CD14-positive monocyte (primary cell): ENCODE measurements at regions not wholly inside any gene's neighbourhood (a gene's known extent, or its start where the extent isn't known, plus 50 kb on each side); places are given as distances from the start of the nearest gene placed in this dataset.

Experiments
- DNase-seq, 3 donors: peaks; one replicate each; pipeline ENCODE4 v3.0.0-alpha.2; 2011 to 2022
- H2AFZ ChIP-seq: 2 replicates; pipeline ENCODE4 v1.6.0; 2012; ENCODE audit warnings: mild to moderate bottlenecking, low read depth, low read length, inconsistent platforms; ENCODE audit not compliant: insufficient read depth, poor library complexity, severe bottlenecking
- H3K27ac ChIP-seq, 2 donors: 1 replicate in 1 of 2; 2 replicates in 1 of 2; pipeline ENCODE4 v1.5.1; 2012 to 2013; ENCODE audit warnings: low read length in 2 of 2, control low read depth in 1 of 2, inconsistent platforms in 1 of 2, low read depth in 1 of 2, mild to moderate bottlenecking in 1 of 2
- H3K27me3 ChIP-seq, 2 donors: one replicate each; pipeline versions ENCODE4 v1.6.0 to v1.6.1; 2011 to 2013; ENCODE audit warnings: low read length in 2 of 2; ENCODE audit not compliant: control insufficient read depth in 2 of 2, insufficient read depth in 2 of 2
- H3K36me3 ChIP-seq, 2 donors: replicated peaks in 1 of 2; 1 replicate in 1 of 2; 2 replicates in 1 of 2; pipeline versions ENCODE4 v1.5.1 to v1.6.1; 2012 to 2013; ENCODE audit warnings: low read length in 2 of 2, control low read depth in 1 of 2, inconsistent platforms in 1 of 2, mild to moderate bottlenecking in 1 of 2; ENCODE audit not compliant: insufficient read depth in 2 of 2, control insufficient read depth in 1 of 2
- H3K4me1 ChIP-seq, 2 donors: 1 replicate in 1 of 2; 2 replicates in 1 of 2; pipeline versions ENCODE4 v1.5.1 to v1.6.1; 2012 to 2013; ENCODE audit warnings: low read length in 2 of 2, control low read depth in 1 of 2, inconsistent platforms in 1 of 2, mild to moderate bottlenecking in 1 of 2, moderate library complexity in 1 of 2; ENCODE audit not compliant: insufficient read depth in 2 of 2, control insufficient read depth in 1 of 2
- H3K4me2 ChIP-seq: replicated peaks from 2 replicates; pipeline ENCODE3; 2012; ENCODE audit warnings: low read length, moderate library complexity, mild to moderate bottlenecking; ENCODE audit not compliant: poor library complexity, severe bottlenecking; ENCODE audit errors: extremely low read depth
- H3K4me3 ChIP-seq, 3 experiments: fragments of 200-600 bp in 1 of 3; sonication (generic) in 1 of 3; replicated peaks in 1 of 3; 1 replicate in 2 of 3; 2 replicates in 1 of 3; pipeline ENCODE4 v1.5.1; 2011 to 2013; ENCODE audit warnings: low read length in 3 of 3, mild to moderate bottlenecking in 3 of 3, control low read depth in 2 of 3, low read depth in 2 of 3, inconsistent platforms in 1 of 3, moderate library complexity in 1 of 3
- H3K79me2 ChIP-seq: 2 replicates; pipeline ENCODE4 v1.6.0; 2012; ENCODE audit warnings: mild to moderate bottlenecking, control low read depth, inconsistent platforms, low read length, moderate library complexity; ENCODE audit not compliant: insufficient read depth
- H3K9ac ChIP-seq: 2 replicates; pipeline ENCODE4 v1.6.0; 2017; ENCODE audit warnings: low read length, mild to moderate bottlenecking; ENCODE audit not compliant: insufficient read depth, poor library complexity, severe bottlenecking
- H3K9me3 ChIP-seq, 2 donors: replicated peaks in 1 of 2; 1 replicate in 1 of 2; 2 replicates in 1 of 2; pipeline versions ENCODE4 v1.5.1 to v1.6.1; 2012 to 2013; ENCODE audit warnings: low read length in 2 of 2, control low read depth in 1 of 2; ENCODE audit not compliant: control insufficient read depth in 1 of 2, insufficient read depth in 1 of 2
- H4K20me1 ChIP-seq: 2 replicates; pipeline ENCODE4 v1.6.0; 2012; ENCODE audit warnings: mild to moderate bottlenecking, low read length, control low read depth, moderate library complexity; ENCODE audit not compliant: insufficient read depth
- H3K27ac Mint-ChIP-seq, 7 donors: one replicate each; pipeline ENCODE4 v1.8.0; 2020; ENCODE audit warnings: mild to moderate bottlenecking in 7 of 7, mixed read lengths in 7 of 7, moderate library complexity in 6 of 7, inconsistent platforms in 2 of 7
- H3K27me3 Mint-ChIP-seq, 3 donors: one replicate each; pipeline ENCODE4 v1.8.0; 2021 to 2022; ENCODE audit warnings: low read depth in 3 of 3, mild to moderate bottlenecking in 3 of 3, mixed read lengths in 3 of 3, moderate library complexity in 3 of 3, inconsistent platforms in 1 of 3
- H3K36me3 Mint-ChIP-seq, 2 donors: one replicate each; pipeline ENCODE4 v1.8.0; 2020; ENCODE audit warnings: mixed read lengths in 2 of 2, inconsistent platforms in 1 of 2, mild to moderate bottlenecking in 1 of 2
- H3K4me1 Mint-ChIP-seq: one replicate; pipeline ENCODE4 v1.8.0; 2020; ENCODE audit warnings: mild to moderate bottlenecking, mixed read lengths
- H3K4me3 Mint-ChIP-seq, 2 donors: one replicate each; pipeline ENCODE4 v1.8.0; 2020; ENCODE audit warnings: mild to moderate bottlenecking in 2 of 2, mixed read lengths in 2 of 2, moderate library complexity in 1 of 2
- H3K9me3 Mint-ChIP-seq, 7 donors: one replicate each; pipeline ENCODE4 v1.8.0; 2020 to 2022; ENCODE audit warnings: mixed read lengths in 7 of 7, mild to moderate bottlenecking in 6 of 7, moderate library complexity in 6 of 7, inconsistent platforms in 2 of 7
- WGBS: methylation state at CpG from one replicate; pipeline ENCODE4 v1.1.5; 2013; ENCODE audit warnings: missing lambda C conversion rate; ENCODE audit not compliant: insufficient coverage; 5-methylcytosine and 5-hydroxymethylcytosine counted together
- intact Hi-C, 2 donors: fragments of 100-400 bp; cut with micrococcal nuclease; formaldehyde crosslinking; loops; one replicate each; pipeline versions ENCODE4 v1.15.0 to v1.15.1; 2023
- TF ChIP-seq, protein P1 (sequence below): fragments of 200-600 bp; IDR thresholded peaks from one replicate; pipeline ENCODE4 v1.8.0; 2022; ENCODE audit warnings: antibody characterized with exemption, mild to moderate bottlenecking

GRCh38 chr16:6484935-6485334, 847.7 kb upstream of the RBFOX1 start:
- TF ChIP-seq, protein P1, sequence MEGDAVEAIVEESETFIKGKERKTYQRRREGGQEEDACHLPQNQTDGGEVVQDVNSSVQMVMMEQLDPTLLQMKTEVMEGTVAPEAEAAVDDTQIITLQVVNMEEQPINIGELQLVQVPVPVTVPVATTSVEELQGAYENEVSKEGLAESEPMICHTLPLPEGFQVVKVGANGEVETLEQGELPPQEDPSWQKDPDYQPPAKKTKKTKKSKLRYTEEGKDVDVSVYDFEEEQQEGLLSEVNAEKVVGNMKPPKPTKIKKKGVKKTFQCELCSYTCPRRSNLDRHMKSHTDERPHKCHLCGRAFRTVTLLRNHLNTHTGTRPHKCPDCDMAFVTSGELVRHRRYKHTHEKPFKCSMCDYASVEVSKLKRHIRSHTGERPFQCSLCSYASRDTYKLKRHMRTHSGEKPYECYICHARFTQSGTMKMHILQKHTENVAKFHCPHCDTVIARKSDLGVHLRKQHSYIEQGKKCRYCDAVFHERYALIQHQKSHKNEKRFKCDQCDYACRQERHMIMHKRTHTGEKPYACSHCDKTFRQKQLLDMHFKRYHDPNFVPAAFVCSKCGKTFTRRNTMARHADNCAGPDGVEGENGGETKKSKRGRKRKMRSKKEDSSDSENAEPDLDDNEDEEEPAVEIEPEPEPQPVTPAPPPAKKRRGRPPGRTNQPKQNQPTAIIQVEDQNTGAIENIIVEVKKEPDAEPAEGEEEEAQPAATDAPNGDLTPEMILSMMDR, result no peak
- no peaks in the 10 kb centered on the region for H4K20me1 ChIP-seq
- intact Hi-C loops, result no loop called here
- peaks cover 0 to 7% of the 10 kb centered on the region in 2 donors for H3K9me3 ChIP-seq
- Mint-ChIP-seq H3K36me3 (no peaks in the 10 kb centered on the region), H3K27ac (no peak overlapping the region), H3K9me3 (peaks cover 0 to 9% (median 4%) of the 10 kb centered on the region in 7 donors), H3K27me3 (peaks cover 17 to 25% (median 25%) of the 10 kb centered on the region in 3 donors), H3K4me3 (peak overlapping the region in 1 of 2 donors; percentile 9), H3K4me1 (no peaks in the 10 kb centered on the region)
- H3K4me2 ChIP-seq, result no peak overlapping the region
- H3K4me1 ChIP-seq, result no peaks in the 10 kb centered on the region
- H3K36me3 ChIP-seq, result no peaks in the 10 kb centered on the region
- no CpG with 5 or more reads among the region's 2 CpGs for WGBS
- no peak overlapping the region for H3K4me3 ChIP-seq
- DNase-seq, result no peak
- H3K79me2 ChIP-seq, result no peaks in the 10 kb centered on the region
- H3K27ac ChIP-seq, result no peak overlapping the region
- peaks cover 13 to 29% of the 10 kb centered on the region in 2 donors for H3K27me3 ChIP-seq
- H2AFZ ChIP-seq, result no peak overlapping the region
- H3K9ac ChIP-seq, result no peak overlapping the region

- H3K9ac ChIP-seq, result no peak overlapping the region
- intact Hi-C loops, result no loop called here
- TF ChIP-seq, protein P1, result no peak
- H3K27ac ChIP-seq, result no peak overlapping the region
- Mint-ChIP-seq H3K27me3 (peaks cover 17 to 26% (median 25%) of the 10 kb centered on the region in 3 donors), H3K4me1 (no peaks in the 10 kb centered on the region), H3K27ac (peak overlapping the region in 1 of 7 donors; percentile 23), H3K36me3 (no peaks in the 10 kb centered on the region), H3K9me3 (peaks cover 2 to 11% (median 6%) of the 10 kb centered on the region in 7 donors), H3K4me3 (peak overlapping the region in 1 of 2 donors; percentile 36)
- no peaks in the 10 kb centered on the region for H3K36me3 ChIP-seq
- WGBS, result 49% methylated on average over 9 of the region's 12 CpGs
- no peak for DNase-seq
- no peaks in the 10 kb centered on the region for H4K20me1 ChIP-seq
- H3K9me3 ChIP-seq, result peaks cover 0 to 7% of the 10 kb centered on the region in 2 donors
- no peak overlapping the region for H3K4me2 ChIP-seq
- no peak overlapping the region for H2AFZ ChIP-seq
- no peaks in the 10 kb centered on the region for H3K79me2 ChIP-seq
- peaks cover 13 to 29% of the 10 kb centered on the region in 2 donors for H3K27me3 ChIP-seq
- no peaks in the 10 kb centered on the region for H3K4me1 ChIP-seq
- H3K4me3 ChIP-seq, result no peak overlapping the region
Measured at GRCh38 chr16:6484081-6484480, 848.6 kb upstream of the RBFOX1 start.
